ENCODE measurements at regions not wholly inside any gene's neighbourhood (a gene's known extent, or its start where the extent isn't known, plus 50 kb on each side); places are given as distances from the start of the nearest gene placed in this dataset.

DNA sequence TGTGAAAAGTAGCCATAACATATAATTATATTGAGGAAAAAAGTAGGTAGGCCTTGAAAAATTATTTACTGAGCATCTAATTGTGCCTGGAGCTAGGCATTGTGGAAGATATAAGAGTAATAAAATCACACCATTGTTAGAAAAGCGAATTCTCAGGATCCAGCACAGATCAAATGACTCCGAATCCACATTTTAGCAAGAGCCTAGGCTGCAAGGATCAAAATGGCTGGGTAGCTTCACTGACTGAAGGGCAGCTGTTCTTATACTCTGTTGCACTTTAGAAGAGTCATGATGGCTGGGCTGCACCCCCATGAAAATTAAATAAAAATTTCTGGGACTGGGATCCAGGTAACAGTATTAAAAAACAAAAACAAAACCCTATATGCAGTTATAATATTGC lies 67.6 kb upstream of the HMCN1 start:
- Histone ChIP-seq H3K27me3 (no peaks in the 10 kb centered on the region), H3K9me3 (no peaks in the 10 kb centered on the region), H3K27ac (no peak overlapping the region), H3K4me3 (no peak overlapping the region), H3K4me1 (peaks cover 0 to 26% (median 6%) of the 10 kb centered on the region in 12 donors), H3K36me3 (no peaks in the 10 kb centered on the region)
- DNase-seq (no peak), ATAC-seq (no peak)
- TF ChIP-seq POLR2A (IDR thresholded peaks at IDR 0.05) (no peak), CTCF (IDR thresholded peaks at IDR 0.05) (no peak)
- intact Hi-C loops (cut with DNase I), result loop anchor here in 3 of 10 donors (5.0 to 10.0 kb wide), 4 partner anchors 72 to 349 kb away; partner anchors contain the start of gene IVNS1ABP (in 1 of the 3)
- WGBS, 4 donors, result 97 to 98% (median 98%) methylated on average over 2 of the region's 2 CpGs

GRCh38 chr1:185663771-185664296 lies 70.4 kb upstream of the HMCN1 start:
- no peaks in the 10 kb centered on the region for H3K9me3 ChIP-seq
- no peak for ATAC-seq
- intact Hi-C loops (cut with DNase I), result loop anchor here in 1 of 10 donors (10.0 kb wide), 1 partner anchor 69 kb away; no protein-coding TSS in a partner anchor
- no peak overlapping the region for H3K27ac ChIP-seq
- no peak for DNase-seq
- no peaks in the 10 kb centered on the region for H3K27me3 ChIP-seq
- H3K4me1 ChIP-seq, result peaks cover 0 to 17% (median 2%) of the 10 kb centered on the region in 12 donors
- no peak overlapping the region for H3K4me3 ChIP-seq
- TF ChIP-seq POLR2A (IDR thresholded peaks at IDR 0.05), result no peak
- TF ChIP-seq CTCF (IDR thresholded peaks at IDR 0.05), result no peak
- 43 to 53% (median 46%) methylated on average over 1 of the region's 1 CpG for WGBS, 4 donors
- no peaks in the 10 kb centered on the region for H3K36me3 ChIP-seq

DNA sequence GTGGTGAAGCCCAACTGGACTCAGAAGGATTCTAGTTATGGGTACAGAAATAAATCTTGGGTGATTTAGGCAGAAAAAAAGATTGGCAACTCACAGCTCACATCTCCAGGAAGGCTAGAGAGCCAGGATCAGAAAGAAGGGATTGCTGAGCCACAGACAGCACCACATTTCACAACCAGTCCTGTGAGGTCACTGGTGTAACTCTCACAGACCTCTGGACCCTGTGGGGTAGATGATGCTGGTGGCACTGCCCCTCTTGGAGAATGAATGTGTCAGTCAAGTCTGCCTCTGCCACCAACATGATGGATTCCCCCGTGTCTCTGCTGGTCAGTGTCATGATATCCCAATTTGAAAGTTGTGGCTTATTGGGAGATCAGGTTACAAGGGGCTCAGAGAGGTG lies 70.9 kb upstream of the HMCN1 start:
- ATAC-seq (no peak), DNase-seq (no peak)
- TF ChIP-seq CTCF (IDR thresholded peaks at IDR 0.05) (no peak), POLR2A (IDR thresholded peaks at IDR 0.05) (no peak)
- H3K4me3 ChIP-seq, result no peak overlapping the region
- peaks cover 0 to 12% (median 2%) of the 10 kb centered on the region in 12 donors for H3K4me1 ChIP-seq
- H3K27ac ChIP-seq, result no peak overlapping the region
- intact Hi-C loops (cut with DNase I), result loop anchor here in 1 of 10 donors (10.0 kb wide), 1 partner anchor 69 kb away; no protein-coding TSS in a partner anchor
- no peaks in the 10 kb centered on the region for H3K27me3 ChIP-seq
- H3K36me3 ChIP-seq, result no peaks in the 10 kb centered on the region
- 60 to 89% (median 70%) methylated on average over 1 of the region's 1 CpG for WGBS, 4 donors
- H3K9me3 ChIP-seq, result no peaks in the 10 kb centered on the region

DNA sequence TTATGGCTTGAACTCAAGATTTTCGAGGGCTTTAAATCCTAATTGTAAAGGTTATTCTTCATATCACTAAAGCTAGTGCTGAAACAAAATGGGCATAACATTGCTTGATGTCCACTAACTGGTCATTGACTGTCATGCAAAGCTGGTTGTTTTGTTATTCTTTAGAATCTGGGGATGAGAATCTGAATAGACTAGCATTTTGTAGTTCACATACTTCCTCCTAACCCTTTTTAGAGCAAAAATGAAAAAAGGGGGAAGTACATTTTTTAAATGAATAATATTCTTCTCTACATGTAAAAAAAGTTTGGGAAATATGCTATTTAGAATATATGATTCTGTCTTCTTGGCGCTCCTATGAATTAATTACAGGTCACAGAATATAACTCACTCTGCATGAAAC lies 72.2 kb upstream of the HMCN1 start:
- peak overlapping the region in 1 of 12 donors; percentile 29 for H3K27ac ChIP-seq
- 86 to 95% (median 89%) methylated on average over 2 of the region's 2 CpGs for WGBS, 4 donors
- TF ChIP-seq POLR2A (IDR thresholded peaks at IDR 0.05) (no peak), CTCF (IDR thresholded peaks at IDR 0.05) (no peak)
- no peak overlapping the region for H3K4me3 ChIP-seq
- no peaks in the 10 kb centered on the region for H3K9me3 ChIP-seq
- DNase-seq (no peak), ATAC-seq (no peak)
- H3K36me3 ChIP-seq, result no peaks in the 10 kb centered on the region
- H3K4me1 ChIP-seq, result peaks cover 0 to 4% (median 0%) of the 10 kb centered on the region in 12 donors
- no peaks in the 10 kb centered on the region for H3K27me3 ChIP-seq
- intact Hi-C loops (cut with DNase I), result loop anchor here in 1 of 10 donors (10.0 kb wide), 1 partner anchor 67 kb away; no protein-coding TSS in a partner anchor
